ENCODE measurements at regions not wholly inside any gene's neighbourhood (a gene's known extent, or its start where the extent isn't known, plus 50 kb on each side); places are given as distances from the start of the nearest gene placed in this dataset.

DNA sequence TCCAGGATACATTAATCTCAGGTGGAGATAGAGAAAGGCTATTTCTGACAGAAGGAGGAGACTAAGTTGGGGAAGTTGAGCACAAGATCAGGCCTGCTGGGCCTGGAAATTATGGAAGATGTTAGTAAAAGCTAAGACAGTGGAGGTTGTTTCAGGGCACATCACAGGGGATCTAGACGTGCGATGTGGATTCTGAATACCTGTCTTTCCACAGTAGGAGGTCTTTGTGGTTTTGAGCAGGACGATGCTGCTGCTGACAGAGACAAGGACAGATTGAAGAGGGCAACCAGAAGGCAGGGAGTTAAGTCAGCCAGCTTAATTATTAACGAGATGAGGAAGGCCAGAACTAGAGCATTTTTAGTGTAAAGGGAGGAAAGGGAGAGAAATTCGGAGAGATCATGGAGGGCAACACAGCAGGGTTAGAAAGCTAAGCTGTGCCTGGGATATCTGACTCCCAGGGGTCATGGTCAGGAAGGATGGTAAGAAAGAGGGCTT, 384.9 kb downstream of the MAFB start:
- Histone ChIP-seq H3K79me2 (ENCODE audit: low read depth) (no peaks in the 10 kb centered on the region), H3K4me1 (replicated peaks; ENCODE audit: insufficient read depth) (no peaks in the 10 kb centered on the region), H3K4me2 (no peak overlapping the region), H3K27me3 (ENCODE audit: insufficient read depth, low read depth) (no peaks in the 10 kb centered on the region), H3F3A (ENCODE audit: insufficient read depth, low read depth) (no peaks in the 10 kb centered on the region), H4K20me1 (ENCODE audit: insufficient read depth) (no peaks in the 10 kb centered on the region), H3K4me3 (no peak overlapping the region), H3K9me3 (ENCODE audit: insufficient read depth, low read depth) (no peaks in the 10 kb centered on the region), H3K27ac (no peak overlapping the region), H3K9me2 (ENCODE audit: insufficient read depth) (no peaks in the 10 kb centered on the region), H2AFZ (no peak overlapping the region), H3K36me3 (ENCODE audit: low read depth) (no peaks in the 10 kb centered on the region)
- intact Hi-C loops (cut with micrococcal nuclease; ENCODE audit: unreplicated experiment): no loop called here
- CTCF ChIA-PET: no interaction called here
- POLR2A ChIA-PET (ENCODE audit: unreplicated experiment): interaction anchor here (0.5 kb wide), 1 partner anchor 11 kb away, joined by 3 read pairs; no protein-coding TSS in a partner anchor
- no peak for DNase-seq
- TF ChIP-seq, protein P1, sequence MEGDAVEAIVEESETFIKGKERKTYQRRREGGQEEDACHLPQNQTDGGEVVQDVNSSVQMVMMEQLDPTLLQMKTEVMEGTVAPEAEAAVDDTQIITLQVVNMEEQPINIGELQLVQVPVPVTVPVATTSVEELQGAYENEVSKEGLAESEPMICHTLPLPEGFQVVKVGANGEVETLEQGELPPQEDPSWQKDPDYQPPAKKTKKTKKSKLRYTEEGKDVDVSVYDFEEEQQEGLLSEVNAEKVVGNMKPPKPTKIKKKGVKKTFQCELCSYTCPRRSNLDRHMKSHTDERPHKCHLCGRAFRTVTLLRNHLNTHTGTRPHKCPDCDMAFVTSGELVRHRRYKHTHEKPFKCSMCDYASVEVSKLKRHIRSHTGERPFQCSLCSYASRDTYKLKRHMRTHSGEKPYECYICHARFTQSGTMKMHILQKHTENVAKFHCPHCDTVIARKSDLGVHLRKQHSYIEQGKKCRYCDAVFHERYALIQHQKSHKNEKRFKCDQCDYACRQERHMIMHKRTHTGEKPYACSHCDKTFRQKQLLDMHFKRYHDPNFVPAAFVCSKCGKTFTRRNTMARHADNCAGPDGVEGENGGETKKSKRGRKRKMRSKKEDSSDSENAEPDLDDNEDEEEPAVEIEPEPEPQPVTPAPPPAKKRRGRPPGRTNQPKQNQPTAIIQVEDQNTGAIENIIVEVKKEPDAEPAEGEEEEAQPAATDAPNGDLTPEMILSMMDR (conservative IDR thresholded peaks at IDR 0.05): no peak
- TF ChIP-seq EZH2 (IDR thresholded peaks at IDR 0.05; ENCODE audit: low read depth): no peak
- BruUV-seq (replicated peaks): no TSS peak

DNA sequence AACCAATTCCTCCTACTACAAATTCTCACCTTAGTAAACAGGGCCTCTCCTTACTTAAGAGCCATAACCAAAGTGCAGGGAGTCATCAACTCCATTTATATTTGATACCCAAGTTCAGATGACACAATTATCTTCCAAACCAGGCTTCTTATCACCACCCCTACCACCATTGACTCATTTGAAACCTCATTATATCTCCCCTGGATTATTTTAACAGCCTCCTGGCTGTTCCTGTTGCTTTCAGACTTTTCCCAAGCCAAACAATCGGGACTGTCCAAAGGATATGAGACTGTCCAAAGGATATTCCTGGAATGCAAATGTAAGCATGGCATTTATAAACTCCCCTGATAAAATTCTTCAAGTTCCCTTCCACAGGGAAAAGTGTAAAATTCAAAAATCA, 394.3 kb downstream of the MAFB start:
- no peak for TF ChIP-seq EZH2 (IDR thresholded peaks at IDR 0.05; ENCODE audit: low read depth)
- TF ChIP-seq, protein P1 (conservative IDR thresholded peaks at IDR 0.05): no peak
- Histone ChIP-seq H3K9me2 (ENCODE audit: insufficient read depth) (no peaks in the 10 kb centered on the region), H3K4me3 (no peak overlapping the region), H3K27ac (no peak overlapping the region), H2AFZ (no peak overlapping the region), H4K20me1 (ENCODE audit: insufficient read depth) (no peaks in the 10 kb centered on the region), H3K79me2 (ENCODE audit: low read depth) (no peaks in the 10 kb centered on the region), H3K36me3 (ENCODE audit: low read depth) (no peaks in the 10 kb centered on the region), H3K4me1 (replicated peaks; ENCODE audit: insufficient read depth) (no peaks in the 10 kb centered on the region), H3K27me3 (ENCODE audit: insufficient read depth, low read depth) (no peaks in the 10 kb centered on the region), H3K9me3 (ENCODE audit: insufficient read depth, low read depth) (no peaks in the 10 kb centered on the region), H3K4me2 (no peak overlapping the region), H3F3A (ENCODE audit: insufficient read depth, low read depth) (no peaks in the 10 kb centered on the region)
- ChIA-PET POLR2A (ENCODE audit: unreplicated experiment) (no interaction called here), CTCF (no interaction called here)
- BruUV-seq (replicated peaks): no TSS peak
- intact Hi-C loops (cut with micrococcal nuclease; ENCODE audit: unreplicated experiment): no loop called here
- no peak for DNase-seq

GRCh38 chr20:40294175-40294574, 394.9 kb downstream of the MAFB start:
- Histone ChIP-seq H4K20me1 (ENCODE audit: insufficient read depth) (no peaks in the 10 kb centered on the region), H3K4me3 (no peak overlapping the region), H3F3A (ENCODE audit: insufficient read depth, low read depth) (no peaks in the 10 kb centered on the region), H2AFZ (no peak overlapping the region), H3K9me3 (ENCODE audit: insufficient read depth, low read depth) (no peaks in the 10 kb centered on the region), H3K27ac (no peak overlapping the region), H3K4me2 (no peak overlapping the region), H3K79me2 (ENCODE audit: low read depth) (no peaks in the 10 kb centered on the region), H3K36me3 (ENCODE audit: low read depth) (no peaks in the 10 kb centered on the region), H3K9me2 (ENCODE audit: insufficient read depth) (no peaks in the 10 kb centered on the region), H3K27me3 (ENCODE audit: insufficient read depth, low read depth) (no peaks in the 10 kb centered on the region), H3K4me1 (replicated peaks; ENCODE audit: insufficient read depth) (no peaks in the 10 kb centered on the region)
- CTCF ChIA-PET: no interaction called here
- no peak for DNase-seq
- BruUV-seq (replicated peaks): no TSS peak
- intact Hi-C loops (cut with micrococcal nuclease; ENCODE audit: unreplicated experiment): no loop called here
- no peak for TF ChIP-seq EZH2 (IDR thresholded peaks at IDR 0.05; ENCODE audit: low read depth)
- TF ChIP-seq, protein P1 (conservative IDR thresholded peaks at IDR 0.05): no peak
- POLR2A ChIA-PET (ENCODE audit: unreplicated experiment): no interaction called here
